Ammon's horn (tissue), 1 donor: ENCODE measurements at regions not wholly inside any gene's neighbourhood (a gene's known extent, or its start where the extent isn't known, plus 50 kb on each side); places are given as distances from the start of the nearest gene placed in this dataset.

Experiments
- DNase-seq: peaks from one replicate; pipeline ENCODE4 v3.0.0-alpha.2; 2016; ENCODE audit warnings: low spot score

- DNase-seq, result no peak
These were observed 357.3 kb downstream of the DUSP6 start for GRCh38 chr12:88994971-88995370.

- no peak for DNase-seq
These were observed 357.8 kb downstream of the DUSP6 start for GRCh38 chr12:88994537-88994936.

- peak; percentile 61 for DNase-seq
These were observed 358.6 kb downstream of the DUSP6 start for GRCh38 chr12:88993651-88994050.

- DNase-seq, result no peak
These were observed 366.2 kb downstream of the DUSP6 start for GRCh38 chr12:88986056-88986455.

- DNase-seq, result no peak
These were observed 366.7 kb downstream of the DUSP6 start for GRCh38 chr12:88985631-88986030.

- no peak for DNase-seq
These were observed 367.3 kb downstream of the DUSP6 start for GRCh38 chr12:88985011-88985410.

GRCh38 chr12:88982694-88983093 lies 369.6 kb downstream of the DUSP6 start:
- no peak for DNase-seq

- DNase-seq, result no peak
These were observed 375.2 kb downstream of the DUSP6 start for GRCh38 chr12:88977115-88977514.

- no peak for DNase-seq
These were observed 378.3 kb downstream of the DUSP6 start for GRCh38 chr12:88973998-88974397.

- no peak for DNase-seq
These were observed 381.6 kb downstream of the DUSP6 start for GRCh38 chr12:88970740-88971139.

GRCh38 chr12:88969127-88969526 lies 383.2 kb downstream of the DUSP6 start:
- no peak for DNase-seq

- no peak for DNase-seq
These were observed 380.1 kb upstream of the KITLG start for GRCh38 chr12:88960213-88960878.

- no peak for DNase-seq
These were observed 378.7 kb upstream of the KITLG start for GRCh38 chr12:88958946-88959345.

GRCh38 chr12:88958153-88958552 lies 377.9 kb upstream of the KITLG start:
- DNase-seq, result no peak

GRCh38 chr12:88957358-88957757 lies 377.1 kb upstream of the KITLG start:
- DNase-seq, result no peak

- no peak for DNase-seq
These were observed 375.3 kb upstream of the KITLG start for GRCh38 chr12:88955531-88955930.

- no peak for DNase-seq
These were observed 372.8 kb upstream of the KITLG start for GRCh38 chr12:88953029-88953586.

GRCh38 chr12:88952562-88952942 lies 372.3 kb upstream of the KITLG start:
- DNase-seq, result no peak

GRCh38 chr12:88951860-88952561 lies 371.7 kb upstream of the KITLG start:
- no peak for DNase-seq

- no peak for DNase-seq
These were observed 370.9 kb upstream of the KITLG start for GRCh38 chr12:88951177-88951576.

- no peak for DNase-seq
These were observed 367.3 kb upstream of the KITLG start for GRCh38 chr12:88947486-88948043.

GRCh38 chr12:88946372-88946997 lies 366.2 kb upstream of the KITLG start:
- no peak for DNase-seq
